ENCODE measurements at regions not wholly inside any gene's neighbourhood (a gene's known extent, or its start where the extent isn't known, plus 50 kb on each side); places are given as distances from the start of the nearest gene placed in this dataset.
"Not testable (repeated sequence)": the region's sequence is repeated elsewhere in the genome, so short reads cannot be mapped to it uniquely, and the experiment has no call there.

- no peak overlapping the region for H3K27ac ChIP-seq
- TF ChIP-seq CTCF (IDR thresholded peaks at IDR 0.05; ENCODE audit: low read depth, low read length, missing control alignments), result no peak
- in situ Hi-C loops (cut with HindIII; ENCODE audit: low pct_ligation_motif_present, low sequenced_read_pairs), result no loop called here
- no peak for DNase-seq
- no peaks in the 10 kb centered on the region for H3K36me3 ChIP-seq (replicated peaks)
- no peak overlapping the region for H3K4me3 ChIP-seq (ENCODE audit: low read depth, low read length)
- no peaks in the 10 kb centered on the region for H3K27me3 ChIP-seq (replicated peaks)
These were observed 253.8 kb upstream of the CNTN5 start for GRCh38 chr11:98766903-98767302.

DNA sequence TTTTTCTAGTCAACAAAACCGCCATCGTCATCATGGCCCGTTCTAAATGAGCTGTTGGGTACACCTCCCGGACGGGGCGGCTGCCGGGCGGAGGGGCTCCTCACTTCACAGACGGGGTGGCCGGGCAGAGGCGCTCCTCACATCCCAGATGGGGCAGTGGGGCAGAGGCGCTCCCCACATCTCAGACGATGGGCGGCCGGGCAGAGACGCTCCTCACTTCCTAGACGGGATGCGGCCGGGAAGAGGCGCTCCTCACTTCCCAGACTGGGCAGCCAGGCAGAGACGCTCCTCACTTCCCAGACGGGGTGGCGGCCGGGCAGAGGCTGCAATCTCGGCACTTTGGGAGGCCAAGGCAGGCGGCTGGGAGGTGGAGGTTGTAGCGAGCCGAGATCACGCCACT is 250.7 kb upstream of the CNTN5 start:
- H3K4me3 ChIP-seq (ENCODE audit: low read depth, low read length); in situ Hi-C loops (cut with HindIII; ENCODE audit: low pct_ligation_motif_present, low sequenced_read_pairs); H3K27me3 ChIP-seq (replicated peaks); DNase-seq; H3K27ac ChIP-seq; H3K36me3 ChIP-seq (replicated peaks): not testable (repeated sequence)

DNA sequence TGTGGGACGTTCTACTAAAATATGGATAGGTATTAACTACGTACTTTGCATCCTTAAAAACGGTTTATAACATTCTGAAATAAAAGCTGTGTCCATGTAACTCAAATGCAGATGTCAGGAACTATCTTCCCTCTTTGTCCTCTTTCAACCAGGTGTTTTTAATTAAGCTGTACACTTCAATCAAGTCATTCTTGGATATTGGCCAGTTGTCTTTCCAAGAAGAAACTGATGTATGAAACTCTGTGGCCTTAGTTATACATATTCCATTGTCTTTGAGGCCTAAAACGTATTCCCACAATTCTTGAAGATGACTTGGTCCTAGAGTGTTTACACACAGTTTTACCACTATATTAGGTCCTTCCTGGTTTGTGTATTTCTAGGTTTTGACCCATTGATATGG is 249.0 kb upstream of the CNTN5 start:
- no peak for DNase-seq
- Histone ChIP-seq H3K4me3 (ENCODE audit: low read depth, low read length) (no peak overlapping the region), H3K27me3 (replicated peaks) (no peaks in the 10 kb centered on the region), H3K36me3 (replicated peaks) (no peaks in the 10 kb centered on the region), H3K27ac (no peak overlapping the region)
- no peak for TF ChIP-seq CTCF (IDR thresholded peaks at IDR 0.05; ENCODE audit: low read depth, low read length, missing control alignments)
- in situ Hi-C loops (cut with HindIII; ENCODE audit: low pct_ligation_motif_present, low sequenced_read_pairs), result no loop called here

DNA sequence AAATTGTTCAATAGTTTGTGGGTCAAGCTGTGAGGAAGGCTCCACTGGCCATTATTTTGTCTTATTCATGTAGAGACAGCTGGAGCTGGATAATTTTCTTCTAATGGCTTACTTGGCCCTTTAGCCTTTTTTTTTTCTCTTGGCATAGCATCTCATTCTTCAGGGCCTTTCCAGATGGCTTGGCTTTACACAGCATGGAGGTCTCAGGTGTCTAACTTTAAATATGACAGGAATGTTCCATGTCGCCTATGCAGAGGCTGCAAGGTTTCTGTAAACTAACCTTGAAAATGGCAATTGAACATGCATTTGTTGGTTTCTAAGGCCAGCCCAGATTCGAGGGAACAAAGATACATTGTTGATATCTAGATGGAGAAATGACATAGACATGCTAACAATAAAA is 247.9 kb upstream of the CNTN5 start:
- TF ChIP-seq CTCF (IDR thresholded peaks at IDR 0.05; ENCODE audit: low read depth, low read length, missing control alignments), result no peak
- Histone ChIP-seq H3K27me3 (replicated peaks) (no peaks in the 10 kb centered on the region), H3K27ac (no peak overlapping the region), H3K4me3 (ENCODE audit: low read depth, low read length) (no peak overlapping the region), H3K36me3 (replicated peaks) (no peaks in the 10 kb centered on the region)
- in situ Hi-C loops (cut with HindIII; ENCODE audit: low pct_ligation_motif_present, low sequenced_read_pairs), result no loop called here
- no peak for DNase-seq

DNA sequence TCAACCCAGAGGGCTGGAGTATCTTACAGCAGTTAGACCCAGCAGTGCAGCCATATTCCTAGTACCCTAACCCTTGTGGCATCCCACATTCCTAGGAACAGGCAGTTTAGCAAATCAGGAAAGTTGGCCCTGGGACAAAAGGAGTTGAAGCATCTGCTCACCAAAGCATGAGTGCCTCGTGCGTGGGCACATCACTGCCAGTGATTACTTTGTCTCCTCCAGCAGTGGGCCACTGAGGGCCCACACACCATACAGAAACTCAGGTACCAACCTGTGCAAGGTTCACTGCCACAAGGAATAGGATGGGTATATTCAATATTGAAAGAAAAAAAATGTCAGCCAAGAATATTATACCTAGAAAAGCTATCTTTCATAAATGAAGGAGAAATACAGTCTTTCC is 227.5 kb upstream of the CNTN5 start:
- Histone ChIP-seq H3K27ac (no peak overlapping the region), H3K4me3 (ENCODE audit: low read depth, low read length) (no peak overlapping the region), H3K36me3 (replicated peaks) (no peaks in the 10 kb centered on the region), H3K27me3 (replicated peaks) (no peaks in the 10 kb centered on the region)
- no peak for TF ChIP-seq CTCF (IDR thresholded peaks at IDR 0.05; ENCODE audit: low read depth, low read length, missing control alignments)
- no peak for DNase-seq
- in situ Hi-C loops (cut with HindIII; ENCODE audit: low pct_ligation_motif_present, low sequenced_read_pairs), result no loop called here

DNA sequence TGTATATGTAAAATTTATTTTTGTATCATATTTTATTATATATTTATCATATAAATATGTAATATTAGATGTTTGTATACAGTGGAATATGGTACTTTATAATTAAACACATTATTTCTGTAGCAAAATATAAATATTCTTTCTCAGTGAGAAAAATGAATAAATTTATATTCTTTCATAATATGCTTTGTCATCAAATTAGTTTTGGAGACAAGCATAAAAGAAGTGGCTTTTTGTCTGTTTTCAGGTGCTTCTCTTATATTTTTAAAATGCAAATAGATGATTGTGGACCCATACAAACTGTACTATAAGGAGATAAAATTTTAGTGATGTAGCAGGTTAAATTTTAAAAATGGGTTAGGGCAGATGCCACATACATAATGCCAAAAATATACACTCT is 222.4 kb upstream of the CNTN5 start:
- H3K27me3 ChIP-seq (replicated peaks), result no peaks in the 10 kb centered on the region
- H3K27ac ChIP-seq, result no peak overlapping the region
- H3K4me3 ChIP-seq (ENCODE audit: low read depth, low read length), result no peak overlapping the region
- H3K36me3 ChIP-seq (replicated peaks), result no peaks in the 10 kb centered on the region
- DNase-seq, result no peak
- TF ChIP-seq CTCF (IDR thresholded peaks at IDR 0.05; ENCODE audit: low read depth, low read length, missing control alignments), result no peak
- in situ Hi-C loops (cut with HindIII; ENCODE audit: low pct_ligation_motif_present, low sequenced_read_pairs), result no loop called here

All from brain microvascular endothelial cell (primary cell).